ENCODE measurements at regions not wholly inside any gene's neighbourhood (a gene's known extent, or its start where the extent isn't known, plus 50 kb on each side); places are given as distances from the start of the nearest gene placed in this dataset.
"Not testable (repeated sequence)": the region's sequence is repeated elsewhere in the genome, so short reads cannot be mapped to it uniquely, and the experiment has no call there.

DNA sequence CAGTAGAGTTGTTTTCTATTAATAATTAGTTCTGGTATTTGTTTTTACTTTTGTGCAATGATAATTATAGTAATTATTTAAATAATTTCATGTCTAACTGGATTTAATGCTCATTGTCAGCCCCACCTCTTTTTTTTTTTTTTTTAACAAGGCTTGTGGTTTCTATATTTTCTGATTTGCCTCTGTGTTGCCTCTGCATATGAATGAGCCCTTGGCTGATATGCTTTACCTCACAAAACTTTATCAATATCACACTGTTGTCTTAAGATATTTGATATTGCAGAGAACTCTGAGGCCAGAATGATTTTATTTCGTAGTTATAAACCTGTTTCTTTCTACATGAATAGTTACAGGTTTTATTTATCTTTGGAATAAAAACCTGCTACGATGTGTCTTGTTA lies 116.2 kb upstream of the ATP2B1 start:
- DNase-seq (ENCODE audit: low read depth in 2 of 2): no peak

- not testable (repeated sequence) for DNase-seq (ENCODE audit: low read depth in 2 of 2)
These were observed 114.4 kb upstream of the ATP2B1 start for GRCh38 chr12:89822992-89823391.

DNA sequence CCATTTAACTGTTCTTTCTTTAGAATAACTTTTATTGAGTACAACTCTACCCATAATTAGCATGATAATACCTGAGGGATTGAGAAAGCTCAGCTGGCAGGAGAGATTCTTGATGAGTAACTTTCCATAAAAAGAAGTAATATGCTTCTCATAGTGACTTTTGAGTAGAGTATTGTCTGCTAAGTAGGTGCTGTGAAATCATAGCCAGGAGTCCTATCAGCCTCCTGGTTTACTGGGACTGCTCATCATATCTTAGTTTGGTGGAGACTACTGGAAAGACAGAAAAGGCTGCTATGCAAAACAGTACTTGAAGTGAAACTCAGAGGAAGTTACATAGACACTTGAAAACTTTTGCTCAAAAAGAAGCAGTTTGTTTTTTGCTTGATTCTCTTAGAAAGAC lies 113.3 kb upstream of the ATP2B1 start:
- DNase-seq (ENCODE audit: low read depth in 2 of 2): no peak

GRCh38 chr12:89817501-89818226 lies 109.0 kb upstream of the ATP2B1 start:
- no peak for DNase-seq (ENCODE audit: low read depth in 2 of 2)

DNA sequence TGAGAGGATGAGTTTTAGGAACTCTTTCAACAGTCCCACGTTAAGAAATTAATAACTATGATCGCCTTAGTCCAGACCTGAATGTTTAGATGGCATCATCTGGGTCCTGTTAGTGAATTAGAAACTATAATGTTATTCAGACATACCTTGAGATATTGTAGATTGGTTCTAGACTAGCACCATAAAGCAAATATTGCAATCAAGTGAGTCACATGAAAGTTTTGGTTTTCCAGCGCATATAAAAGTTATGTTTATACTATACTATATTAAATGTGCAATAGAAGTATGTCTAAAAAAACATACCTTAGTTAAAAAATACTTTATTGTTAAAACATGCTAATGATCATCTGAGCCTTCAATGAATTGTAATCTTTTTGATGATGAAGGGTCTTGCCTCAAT lies 106.6 kb upstream of the ATP2B1 start:
- no peak for DNase-seq (ENCODE audit: low read depth in 2 of 2)

DNA sequence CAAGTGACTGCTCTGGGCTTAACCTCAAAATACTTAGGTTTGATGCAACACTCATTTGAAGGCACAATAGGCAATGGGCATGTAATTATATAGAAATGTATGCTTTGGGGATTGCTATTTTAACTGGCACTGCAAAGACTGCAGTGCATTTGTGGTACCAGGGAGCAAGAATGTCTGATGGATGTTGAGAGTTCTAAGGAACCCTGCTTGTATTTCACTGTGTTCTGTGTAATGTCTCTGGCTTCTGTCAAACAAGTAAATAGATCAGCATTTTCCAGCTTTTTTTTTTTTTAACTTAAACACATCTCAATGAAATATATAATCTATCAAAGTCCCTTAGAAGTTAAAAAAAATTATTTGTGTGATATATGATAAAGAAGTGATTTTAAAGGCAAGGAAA lies 94.8 kb upstream of the ATP2B1 start:
- no peak for DNase-seq (ENCODE audit: low read depth in 2 of 2)

- DNase-seq (ENCODE audit: low read depth in 2 of 2): no peak
These were observed 92.6 kb upstream of the ATP2B1 start for GRCh38 chr12:89801284-89801683.

DNA sequence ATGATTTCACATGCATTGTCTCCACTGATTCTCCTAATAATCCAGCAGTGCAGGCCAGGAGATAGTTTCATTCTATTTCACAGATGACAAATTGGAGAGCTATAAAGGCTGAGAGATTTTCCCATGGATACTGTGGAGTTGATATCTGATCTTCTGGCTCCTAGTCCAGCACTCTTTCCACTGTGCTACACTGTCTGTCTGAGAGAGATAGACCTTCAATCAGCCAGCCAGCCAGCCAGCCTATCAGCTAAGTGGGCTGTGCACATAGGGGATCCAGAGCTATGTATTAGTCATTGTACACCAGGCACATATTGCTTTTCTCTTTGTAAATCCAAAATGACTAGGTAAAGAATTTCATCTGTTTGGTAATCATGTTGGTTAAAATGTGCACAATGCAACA lies 91.8 kb upstream of the ATP2B1 start:
- no peak for DNase-seq (ENCODE audit: low read depth in 2 of 2)

DNA sequence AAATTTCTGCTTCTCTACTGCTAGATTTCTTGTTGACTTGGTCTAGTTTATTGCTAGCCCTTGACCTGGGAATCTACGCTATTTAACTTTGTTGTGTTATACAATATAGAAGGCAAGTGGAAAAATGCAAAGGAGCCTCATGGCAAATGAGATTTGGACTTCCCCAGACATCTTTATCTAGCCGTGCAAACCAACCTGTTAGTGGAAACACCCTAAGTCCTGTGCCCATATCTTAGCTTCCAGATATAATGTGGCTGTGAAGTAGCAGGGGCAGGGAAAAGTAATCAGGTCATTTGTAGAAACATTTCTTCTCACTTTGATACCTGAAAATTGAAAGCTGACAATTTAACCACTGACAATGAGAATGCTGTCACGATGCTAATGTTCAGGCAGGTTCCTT lies 90.7 kb upstream of the ATP2B1 start:
- DNase-seq (ENCODE audit: low read depth in 2 of 2): no peak

- no peak for DNase-seq (ENCODE audit: low read depth in 2 of 2)
These were observed 88.8 kb upstream of the ATP2B1 start for GRCh38 chr12:89797436-89797835.

GRCh38 chr12:89796798-89797382 lies 88.3 kb upstream of the ATP2B1 start:
- no peak for DNase-seq (ENCODE audit: low read depth in 2 of 2)

- no peak for DNase-seq (ENCODE audit: low read depth in 2 of 2)
These were observed 85.3 kb upstream of the ATP2B1 start for GRCh38 chr12:89793946-89794345.

- DNase-seq (ENCODE audit: low read depth in 2 of 2): no peak
These were observed 82.6 kb upstream of the ATP2B1 start for GRCh38 chr12:89791286-89791685.

- no peak for DNase-seq (ENCODE audit: low read depth in 2 of 2)
These were observed 81.2 kb upstream of the ATP2B1 start for GRCh38 chr12:89789862-89790261.

GRCh38 chr12:89787763-89788162 lies 79.1 kb upstream of the ATP2B1 start:
- DNase-seq (ENCODE audit: low read depth in 2 of 2): no peak

DNA sequence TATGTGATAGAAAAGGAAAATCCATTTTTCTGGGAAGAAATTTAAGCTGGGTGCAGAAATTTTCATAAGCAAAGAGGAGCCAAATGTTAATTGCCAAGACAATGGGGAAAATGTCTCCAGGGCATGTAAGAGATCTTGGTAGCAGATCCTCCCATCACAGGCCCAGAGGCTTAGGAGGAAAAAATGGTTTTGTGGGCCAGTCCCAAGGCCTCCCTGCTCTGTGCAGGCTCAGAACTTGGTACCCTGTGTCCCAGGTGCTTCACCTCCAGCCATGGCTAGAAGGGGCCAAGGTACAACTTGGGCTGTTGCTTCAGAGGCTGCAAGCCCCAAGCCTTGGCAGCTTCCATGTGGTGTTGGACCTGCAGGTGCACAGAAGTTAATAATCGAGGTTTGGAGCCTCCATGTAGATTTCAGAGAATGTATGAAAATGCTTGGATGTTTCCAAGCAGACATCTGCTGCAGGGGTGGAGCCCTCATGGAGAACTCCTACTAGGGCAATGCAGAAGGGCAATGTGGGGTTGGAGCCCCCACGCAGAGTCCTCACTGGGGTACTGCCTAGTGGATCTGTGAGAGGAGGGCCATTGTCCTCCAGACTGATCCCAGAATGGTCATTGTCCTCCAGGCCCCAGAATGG lies 77.7 kb upstream of the ATP2B1 start:
- no peak for DNase-seq (ENCODE audit: low read depth in 2 of 2)

GRCh38 chr12:89783359-89784060 lies 74.9 kb upstream of the ATP2B1 start:
- no peak for DNase-seq (ENCODE audit: low read depth in 2 of 2)

- no peak for DNase-seq (ENCODE audit: low read depth in 2 of 2)
These were observed 74.2 kb upstream of the ATP2B1 start for GRCh38 chr12:89782807-89783206.

DNA sequence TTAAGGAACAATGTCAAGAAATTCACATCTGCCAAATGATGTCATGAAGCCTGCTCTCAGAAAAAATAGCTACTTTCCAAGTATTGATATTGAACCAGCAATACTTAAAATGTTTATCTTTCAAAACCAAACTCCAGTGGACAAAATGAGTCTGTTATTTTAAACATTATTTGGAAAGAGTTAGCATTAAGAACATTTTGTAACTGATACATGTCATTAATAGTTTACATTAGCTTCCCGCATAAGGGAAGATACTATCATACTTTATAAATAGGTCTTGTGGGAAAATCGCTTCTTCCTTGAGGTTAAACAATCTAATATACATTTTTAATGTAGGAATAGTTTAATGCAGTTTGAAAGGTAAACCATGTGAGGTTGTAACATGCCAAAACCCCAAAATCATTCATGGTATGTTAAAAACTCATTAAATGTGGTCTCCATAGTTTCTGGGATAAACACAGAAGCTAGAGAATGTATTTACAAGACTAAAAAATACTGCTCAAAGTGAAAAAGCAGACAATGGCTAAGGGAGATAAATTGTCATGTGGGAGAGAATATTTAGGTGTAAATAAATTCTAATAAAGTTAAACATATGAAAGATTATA lies 73.4 kb upstream of the ATP2B1 start:
- DNase-seq (ENCODE audit: low read depth in 2 of 2): no peak

DNA sequence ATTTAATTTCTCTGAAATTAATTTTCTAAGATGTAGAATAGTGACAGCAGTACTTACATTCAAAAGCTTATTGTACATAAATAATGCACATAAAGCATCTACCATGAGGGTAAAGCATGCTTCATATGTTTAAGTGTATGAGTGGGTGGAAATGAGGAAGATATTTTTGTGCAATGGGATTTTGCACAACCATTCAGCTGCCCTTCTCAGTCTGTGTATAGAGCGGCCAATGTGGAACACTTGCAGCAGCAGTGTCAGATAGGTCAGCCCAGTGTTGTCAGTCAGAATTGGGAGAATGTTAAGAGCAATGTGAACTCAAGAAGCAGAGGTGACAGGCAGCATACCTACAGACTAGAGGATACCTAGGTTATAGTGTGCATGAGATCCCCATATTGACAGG lies 72.5 kb upstream of the ATP2B1 start:
- DNase-seq (ENCODE audit: low read depth in 2 of 2): no peak

- DNase-seq (ENCODE audit: low read depth in 2 of 2): no peak
These were observed 70.5 kb upstream of the ATP2B1 start for GRCh38 chr12:89779090-89779489.

DNA sequence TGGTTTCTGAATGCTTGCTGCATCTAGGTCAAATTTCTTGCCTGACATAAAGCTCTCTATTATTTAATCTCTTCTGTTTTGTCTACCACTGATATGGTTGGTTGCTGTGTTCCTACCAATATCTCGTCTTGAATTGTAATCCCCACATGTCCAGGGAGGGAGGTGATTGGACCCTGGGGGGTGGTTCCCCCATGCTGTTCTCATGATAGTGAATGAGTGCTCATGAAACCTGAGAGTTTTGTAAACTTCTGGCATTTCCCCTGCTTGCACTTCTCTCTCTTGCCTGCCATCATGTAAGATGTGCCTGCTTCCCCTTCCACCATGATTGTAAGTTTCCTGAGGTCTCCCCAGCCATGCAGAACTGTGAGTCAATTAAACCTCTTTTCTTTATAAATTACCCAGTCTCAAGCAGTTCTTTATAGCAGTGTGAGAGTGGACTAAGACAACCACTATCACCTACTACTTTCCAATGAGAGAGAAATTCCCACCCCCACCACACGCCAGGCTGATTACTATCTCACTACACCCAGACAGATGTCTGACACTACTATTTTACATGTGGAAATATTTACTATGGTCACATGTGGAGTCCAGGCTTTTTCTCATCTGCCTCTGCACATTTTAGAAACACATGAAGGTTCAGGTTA lies 69.2 kb upstream of the ATP2B1 start:
- DNase-seq (ENCODE audit: low read depth in 2 of 2): no peak

All from stimulated activated CD8-positive, alpha-beta memory T cell treated with anti-CD3 and anti-CD28 coated beads, Interleukin-2, amount 100 ng/mL, for 1 hour (primary cell).